Body of pancreas (tissue), 4 donors: ENCODE measurements at regions not wholly inside any gene's neighbourhood (a gene's known extent, or its start where the extent isn't known, plus 50 kb on each side); places are given as distances from the start of the nearest gene placed in this dataset.

Source experiments
- POLR2A ChIP-seq, 3 donors: fragments of 450-650 bp; IDR thresholded peaks; one replicate each; pipeline ENCODE4 v1.6.1; 2016; ENCODE audit warnings: antibody characterized with exemption in 3 of 3, mild to moderate bottlenecking in 2 of 3
- TF ChIP-seq, protein P1 (sequence below), 7 experiments: fragments of 450-650 bp in 4 of 7; fragments of 200-600 bp in 3 of 7; sonication (generic) in 3 of 7; IDR thresholded peaks; one replicate each; pipeline ENCODE4 v1.5.1; 2016 to 2019; ENCODE audit warnings: antibody characterized with exemption in 7 of 7

DNA sequence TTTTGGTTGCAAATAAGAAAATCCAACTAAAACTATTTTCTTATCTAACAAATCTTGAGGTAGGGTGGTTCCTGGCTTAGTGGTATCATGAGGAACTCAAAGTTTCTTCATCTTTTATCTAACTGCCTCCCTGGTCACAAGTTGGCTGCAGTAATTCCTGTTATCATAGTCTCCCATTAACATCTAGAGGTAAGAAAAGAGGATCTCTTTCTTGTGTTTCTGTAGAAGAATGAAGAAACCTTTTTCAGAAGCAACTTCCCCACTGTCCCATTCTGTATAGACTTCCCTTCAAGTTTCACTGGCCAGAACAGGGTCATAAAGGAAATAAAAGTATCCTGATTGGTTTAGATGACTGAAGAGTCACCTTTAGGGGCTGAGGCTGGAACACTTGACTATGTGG, 81.8 kb upstream of the ELL2 start:
- TF ChIP-seq, protein P1, sequence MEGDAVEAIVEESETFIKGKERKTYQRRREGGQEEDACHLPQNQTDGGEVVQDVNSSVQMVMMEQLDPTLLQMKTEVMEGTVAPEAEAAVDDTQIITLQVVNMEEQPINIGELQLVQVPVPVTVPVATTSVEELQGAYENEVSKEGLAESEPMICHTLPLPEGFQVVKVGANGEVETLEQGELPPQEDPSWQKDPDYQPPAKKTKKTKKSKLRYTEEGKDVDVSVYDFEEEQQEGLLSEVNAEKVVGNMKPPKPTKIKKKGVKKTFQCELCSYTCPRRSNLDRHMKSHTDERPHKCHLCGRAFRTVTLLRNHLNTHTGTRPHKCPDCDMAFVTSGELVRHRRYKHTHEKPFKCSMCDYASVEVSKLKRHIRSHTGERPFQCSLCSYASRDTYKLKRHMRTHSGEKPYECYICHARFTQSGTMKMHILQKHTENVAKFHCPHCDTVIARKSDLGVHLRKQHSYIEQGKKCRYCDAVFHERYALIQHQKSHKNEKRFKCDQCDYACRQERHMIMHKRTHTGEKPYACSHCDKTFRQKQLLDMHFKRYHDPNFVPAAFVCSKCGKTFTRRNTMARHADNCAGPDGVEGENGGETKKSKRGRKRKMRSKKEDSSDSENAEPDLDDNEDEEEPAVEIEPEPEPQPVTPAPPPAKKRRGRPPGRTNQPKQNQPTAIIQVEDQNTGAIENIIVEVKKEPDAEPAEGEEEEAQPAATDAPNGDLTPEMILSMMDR (IDR thresholded peaks at IDR 0.05) = no peak
- no peak for TF ChIP-seq POLR2A (IDR thresholded peaks at IDR 0.05)
